Mesendoderm (in vitro differentiated cells): ENCODE measurements at regions not wholly inside any gene's neighbourhood (a gene's known extent, or its start where the extent isn't known, plus 50 kb on each side); places are given as distances from the start of the nearest gene placed in this dataset.

ENCODE experiments used
- DNase-seq: peaks from one replicate; pipeline ENCODE4 v3.0.0; 2013
- H2AK5ac ChIP-seq: 2 replicates; pipeline ENCODE4 v1.6.1; 2013; ENCODE audit warnings: low read length, inconsistent platforms
- H2BK120ac ChIP-seq: 2 replicates; pipeline ENCODE4 v1.6.1; 2013; ENCODE audit warnings: low read depth, mild to moderate bottlenecking, low read length, moderate library complexity, mixed read lengths
- H2BK15ac ChIP-seq: replicated peaks from 2 replicates; pipeline ENCODE4 v1.6.1; 2013; ENCODE audit warnings: low read depth, mild to moderate bottlenecking, moderate library complexity
- H2BK5ac ChIP-seq: 2 replicates; pipeline ENCODE4 v1.6.1; 2013; ENCODE audit warnings: low read length, inconsistent platforms
- H3K18ac ChIP-seq: 2 replicates; pipeline ENCODE4 v1.6.1; 2013; ENCODE audit warnings: mild to moderate bottlenecking, low read length, mixed read lengths
- H3K23ac ChIP-seq: one replicate; pipeline ENCODE4 v1.6.1; 2013; ENCODE audit warnings: low read length
- H3K27ac ChIP-seq: 2 replicates; pipeline ENCODE4 v1.5.1; 2013; ENCODE audit warnings: low read depth, mild to moderate bottlenecking, inconsistent platforms, low read length, moderate library complexity
- H3K27me3 ChIP-seq: 2 replicates; pipeline ENCODE4 v1.6.1; 2013; ENCODE audit warnings: low read length, control low read depth, mild to moderate bottlenecking, inconsistent platforms; ENCODE audit not compliant: insufficient read depth, poor library complexity
- H3K36me3 ChIP-seq: 2 replicates; pipeline ENCODE4 v1.6.1; 2013; ENCODE audit warnings: low read length, inconsistent platforms; ENCODE audit not compliant: control insufficient read depth, insufficient read depth
- H3K4ac ChIP-seq: one replicate; pipeline ENCODE4 v1.6.1; 2013; ENCODE audit warnings: low read depth, mild to moderate bottlenecking, low read length, moderate library complexity
- H3K4me1 ChIP-seq: 2 replicates; pipeline ENCODE4 v1.6.1; 2013; ENCODE audit warnings: low read depth, low read length, inconsistent platforms; ENCODE audit not compliant: control insufficient read depth
- H3K4me2 ChIP-seq: 2 replicates; pipeline ENCODE4 v1.6.1; 2013; ENCODE audit warnings: low read length
- H3K4me3 ChIP-seq: 2 replicates; pipeline ENCODE4 v1.5.1; 2013; ENCODE audit warnings: mild to moderate bottlenecking, low read length
- H3K56ac ChIP-seq: one replicate; pipeline ENCODE4 v1.6.1; 2013; ENCODE audit warnings: low read length
- H3K79me1 ChIP-seq: 2 replicates; pipeline ENCODE4 v1.6.1; 2013; ENCODE audit warnings: low read length, inconsistent platforms
- H3K79me2 ChIP-seq: 2 replicates; pipeline ENCODE4 v1.6.1; 2013; ENCODE audit warnings: mild to moderate bottlenecking, low read length; ENCODE audit not compliant: control insufficient read depth, insufficient read depth
- H3K9ac ChIP-seq: 2 replicates; pipeline ENCODE4 v1.6.1; 2013; ENCODE audit warnings: low read length, inconsistent platforms
- H4K5ac ChIP-seq: one replicate; pipeline ENCODE4 v1.6.1; 2013; ENCODE audit warnings: low read length
- H4K8ac ChIP-seq: one replicate; pipeline ENCODE4 v1.6.1; 2013; ENCODE audit warnings: low read depth, mild to moderate bottlenecking, control low read depth, low read length, moderate library complexity
- WGBS: extraction: QIAGEN DNeasy Blood & Tissue Kit; methylation state at CpG from one replicate; pipeline ENCODE4 v1.1.7; 2013; ENCODE audit warnings: low lambda C conversion rate, missing lambda C conversion rate; ENCODE audit not compliant: insufficient coverage; ENCODE audit errors: extremely low coverage; 5-methylcytosine and 5-hydroxymethylcytosine counted together

DNA sequence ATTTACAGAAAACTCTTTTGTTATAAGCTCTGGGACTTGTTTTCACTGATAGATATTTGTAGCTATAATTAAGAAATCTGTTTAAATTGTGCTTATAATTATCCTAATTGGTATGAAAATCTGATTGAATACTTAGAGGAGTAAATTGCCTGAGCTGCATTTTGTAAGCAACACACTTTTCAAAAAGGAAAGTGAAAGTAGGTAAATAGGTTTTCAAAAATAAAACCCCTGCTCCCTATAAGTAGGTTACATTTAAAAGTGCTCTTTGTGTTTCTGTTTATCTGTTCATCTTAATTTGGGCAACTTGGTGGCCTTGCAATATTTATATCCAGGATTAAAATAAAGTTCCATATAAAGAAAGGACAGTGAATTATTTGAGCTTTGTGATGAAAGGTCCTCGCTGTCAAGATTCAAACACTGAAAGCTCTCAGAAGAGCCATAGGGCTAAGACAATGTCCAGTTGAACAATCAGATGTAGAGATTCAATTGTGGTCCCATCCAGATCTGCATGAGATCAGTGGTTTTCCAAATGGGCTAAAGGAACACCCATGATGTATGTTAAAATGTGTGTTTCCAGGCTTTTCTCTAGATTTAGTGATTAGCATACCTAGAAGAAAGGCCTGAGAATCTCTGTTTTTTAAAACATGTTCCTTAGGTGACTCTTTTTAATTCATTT, 371.6 kb downstream of the RPRM start:
- H4K5ac ChIP-seq: no peak overlapping the region
- H3K36me3 ChIP-seq: no peaks in the 10 kb centered on the region
- H3K79me1 ChIP-seq: no peaks in the 10 kb centered on the region
- H3K18ac ChIP-seq: no peak overlapping the region
- no peak overlapping the region for H3K4me2 ChIP-seq
- no peak overlapping the region for H2AK5ac ChIP-seq
- no CpG with 5 or more reads among the region's 1 CpG for whole genome bisulfite sequencing
- H3K27me3 ChIP-seq: no peaks in the 10 kb centered on the region
- no peak overlapping the region for H2BK5ac ChIP-seq
- no peaks in the 10 kb centered on the region for H3K79me2 ChIP-seq
- H3K23ac ChIP-seq: no peak overlapping the region
- H2BK120ac ChIP-seq: no peak overlapping the region
- H4K8ac ChIP-seq: no peak overlapping the region
- no peak overlapping the region for H3K4me3 ChIP-seq
- DNase-seq: no peak
- H3K56ac ChIP-seq: no peak overlapping the region
- no peak overlapping the region for H3K9ac ChIP-seq
- H3K27ac ChIP-seq: no peak overlapping the region
- no peak overlapping the region for H2BK15ac ChIP-seq
- no peaks in the 10 kb centered on the region for H3K4me1 ChIP-seq
- no peak overlapping the region for H3K4ac ChIP-seq

DNA sequence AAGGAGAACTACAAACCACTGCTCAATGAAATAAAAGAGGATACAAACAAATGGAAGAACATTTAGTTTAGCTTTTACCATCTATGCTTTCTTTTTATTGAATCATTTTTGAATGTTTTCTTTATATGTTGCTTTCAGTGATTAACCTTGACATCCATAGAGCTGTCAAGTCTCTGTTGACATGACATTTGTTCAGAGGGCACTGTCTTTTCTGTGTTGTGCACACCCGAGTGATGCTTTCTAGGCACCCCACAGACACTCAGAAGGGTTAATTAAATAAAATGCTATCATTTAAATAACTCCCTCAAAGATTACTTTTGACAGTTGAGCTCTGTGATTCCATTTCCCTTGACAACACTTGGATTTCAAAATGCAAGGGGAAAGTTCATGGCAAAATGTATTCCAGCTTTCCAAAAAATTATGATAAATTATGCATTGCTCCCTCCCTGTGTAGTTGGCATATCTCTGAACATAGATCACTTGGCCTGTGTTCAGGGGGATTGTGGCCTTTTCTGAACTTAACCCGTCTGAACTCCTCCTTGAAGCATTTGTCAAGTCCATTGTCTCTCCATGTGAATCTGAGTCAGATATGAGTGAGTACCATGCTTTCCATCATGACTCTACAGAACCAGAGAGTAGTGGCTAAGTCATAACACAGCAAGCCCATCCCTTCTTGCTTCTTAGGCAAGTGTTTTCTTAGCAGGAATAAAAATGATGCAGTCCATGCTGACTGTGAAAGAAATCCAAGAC, 372.6 kb downstream of the RPRM start:
- no CpG with 5 or more reads among the region's 2 CpGs for WGBS
- H2BK120ac ChIP-seq: no peak overlapping the region
- H3K9ac ChIP-seq: no peak overlapping the region
- H3K4me1 ChIP-seq: no peaks in the 10 kb centered on the region
- no peak for DNase-seq
- H3K23ac ChIP-seq: no peak overlapping the region
- H3K4me3 ChIP-seq: no peak overlapping the region
- H3K79me2 ChIP-seq: no peaks in the 10 kb centered on the region
- no peak overlapping the region for H3K4ac ChIP-seq
- H2BK5ac ChIP-seq: no peak overlapping the region
- H3K27me3 ChIP-seq: no peaks in the 10 kb centered on the region
- H3K36me3 ChIP-seq: no peaks in the 10 kb centered on the region
- H3K27ac ChIP-seq: no peak overlapping the region
- H4K5ac ChIP-seq: no peak overlapping the region
- H3K56ac ChIP-seq: no peak overlapping the region
- H2AK5ac ChIP-seq: no peak overlapping the region
- H2BK15ac ChIP-seq: no peak overlapping the region
- H3K4me2 ChIP-seq: no peak overlapping the region
- no peak overlapping the region for H4K8ac ChIP-seq
- no peak overlapping the region for H3K18ac ChIP-seq
- no peaks in the 10 kb centered on the region for H3K79me1 ChIP-seq

DNA sequence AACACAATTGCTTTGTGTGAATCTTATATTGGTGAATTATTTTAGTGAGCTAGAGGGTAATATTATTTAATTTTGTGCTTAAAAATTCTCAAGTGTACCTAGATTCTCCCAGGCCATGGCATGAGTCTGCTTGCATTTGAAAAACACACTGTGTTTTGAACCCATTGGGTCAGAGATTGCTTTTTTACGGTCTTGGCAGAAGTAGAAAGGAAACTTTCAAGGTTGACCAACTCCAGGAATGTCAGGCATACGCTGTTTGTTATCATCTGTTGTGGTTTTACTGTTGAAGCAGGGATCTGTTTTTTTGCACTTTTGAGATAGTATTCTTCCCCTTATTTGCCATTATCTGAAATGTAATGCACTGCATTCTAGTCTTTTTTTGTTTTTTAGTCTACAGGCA, 377.4 kb downstream of the RPRM start:
- H2BK5ac ChIP-seq: no peak overlapping the region
- no peak overlapping the region for H2AK5ac ChIP-seq
- H3K56ac ChIP-seq: no peak overlapping the region
- no peaks in the 10 kb centered on the region for H3K4me1 ChIP-seq
- H4K5ac ChIP-seq: no peak overlapping the region
- H3K4me3 ChIP-seq: no peak overlapping the region
- no peak overlapping the region for H2BK15ac ChIP-seq
- H3K4me2 ChIP-seq: no peak overlapping the region
- DNase-seq: peak; percentile 50
- H4K8ac ChIP-seq: no peak overlapping the region
- no peak overlapping the region for H2BK120ac ChIP-seq
- no peaks in the 10 kb centered on the region for H3K79me1 ChIP-seq
- no peak overlapping the region for H3K18ac ChIP-seq
- no peak overlapping the region for H3K27ac ChIP-seq
- no peak overlapping the region for H3K4ac ChIP-seq
- no peak overlapping the region for H3K23ac ChIP-seq
- H3K27me3 ChIP-seq: no peaks in the 10 kb centered on the region
- H3K9ac ChIP-seq: no peak overlapping the region
- no peaks in the 10 kb centered on the region for H3K79me2 ChIP-seq
- H3K36me3 ChIP-seq: no peaks in the 10 kb centered on the region
- no CpG with 5 or more reads among the region's 2 CpGs for WGBS

DNA sequence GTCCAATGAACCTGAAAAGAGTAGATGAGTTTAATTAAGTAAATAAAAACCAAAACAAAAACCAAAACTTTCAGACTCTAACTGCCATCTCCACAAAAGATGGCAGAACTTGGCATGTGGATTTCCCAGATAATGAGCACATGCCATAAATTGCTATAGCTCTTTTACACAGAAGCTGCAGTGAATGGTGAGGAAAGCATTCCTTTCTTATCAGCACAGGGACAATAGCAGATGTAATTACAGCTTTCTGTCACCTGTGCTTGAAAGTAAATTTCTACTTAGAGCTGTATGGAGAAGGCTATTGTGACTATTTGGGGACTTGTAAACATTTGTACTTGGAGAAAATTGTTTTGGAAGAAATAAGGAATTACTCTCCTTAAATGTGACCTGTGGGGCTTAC, 378.4 kb downstream of the RPRM start:
- H3K4me1 ChIP-seq: no peaks in the 10 kb centered on the region
- no peak overlapping the region for H2AK5ac ChIP-seq
- no peak overlapping the region for H3K56ac ChIP-seq
- H4K5ac ChIP-seq: no peak overlapping the region
- H3K27me3 ChIP-seq: no peaks in the 10 kb centered on the region
- no peaks in the 10 kb centered on the region for H3K36me3 ChIP-seq
- H3K9ac ChIP-seq: no peak overlapping the region
- H2BK15ac ChIP-seq: no peak overlapping the region
- H3K4me3 ChIP-seq: no peak overlapping the region
- peak; percentile 86 for DNase-seq
- H3K4ac ChIP-seq: no peak overlapping the region
- no peaks in the 10 kb centered on the region for H3K79me1 ChIP-seq
- no peak overlapping the region for H3K4me2 ChIP-seq
- H3K27ac ChIP-seq: no peak overlapping the region
- no peak overlapping the region for H2BK5ac ChIP-seq
- no peaks in the 10 kb centered on the region for H3K79me2 ChIP-seq
- H4K8ac ChIP-seq: no peak overlapping the region
- H2BK120ac ChIP-seq: no peak overlapping the region
- no peak overlapping the region for H3K18ac ChIP-seq
- H3K23ac ChIP-seq: no peak overlapping the region

DNA sequence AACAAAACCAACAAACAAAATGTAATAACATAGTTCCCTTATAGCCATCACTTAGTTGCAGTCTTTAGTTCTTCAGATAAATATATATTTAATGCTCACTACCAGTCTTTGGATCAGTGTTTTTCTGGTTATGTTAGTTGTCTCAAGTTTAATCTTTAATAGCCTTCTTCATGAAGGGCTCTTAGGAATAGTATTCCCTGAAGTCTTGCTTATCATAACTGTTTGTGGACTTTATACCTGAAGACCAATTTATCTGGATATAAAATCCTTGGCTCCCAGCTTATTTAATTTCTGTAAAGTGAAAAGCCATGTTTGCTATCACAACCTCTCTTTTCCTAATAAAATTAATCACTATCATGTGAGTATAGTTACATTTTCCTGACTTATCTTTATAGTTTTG, 379.7 kb downstream of the ARL6IP6 start:
- Histone ChIP-seq H3K79me1 (no peaks in the 10 kb centered on the region), H4K8ac (no peak overlapping the region), H3K4me2 (no peak overlapping the region), H2BK5ac (no peak overlapping the region), H3K56ac (no peak overlapping the region), H3K4me3 (no peak overlapping the region), H3K9ac (no peak overlapping the region), H2BK120ac (no peak overlapping the region), H2AK5ac (no peak overlapping the region), H3K36me3 (no peaks in the 10 kb centered on the region), H3K18ac (no peak overlapping the region), H3K79me2 (no peaks in the 10 kb centered on the region), H2BK15ac (no peak overlapping the region), H3K27me3 (no peaks in the 10 kb centered on the region), H3K23ac (no peak overlapping the region), H3K27ac (no peak overlapping the region), H3K4me1 (no peaks in the 10 kb centered on the region), H3K4ac (no peak overlapping the region), H4K5ac (no peak overlapping the region)
- no peak for DNase-seq

DNA sequence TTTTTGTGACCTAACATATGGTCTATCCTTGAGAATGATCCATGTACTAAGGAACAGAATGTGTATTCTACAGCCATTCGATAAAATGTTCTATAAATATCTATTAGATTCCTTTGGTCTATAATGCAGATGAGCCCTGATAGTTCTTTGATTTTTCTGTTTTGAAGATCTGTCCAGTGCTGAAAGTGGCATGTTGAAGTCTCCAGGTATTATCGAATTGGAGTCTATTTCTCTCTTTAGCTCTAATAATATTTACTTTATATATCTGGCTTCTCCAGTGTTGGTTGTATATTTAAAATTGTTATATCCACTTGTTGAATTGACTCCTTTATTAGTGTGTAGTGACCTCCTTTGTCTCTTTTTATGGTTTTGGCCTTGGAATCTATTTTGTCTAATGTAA, 377.9 kb downstream of the ARL6IP6 start:
- H3K18ac ChIP-seq: no peak overlapping the region
- no peak overlapping the region for H2BK5ac ChIP-seq
- H3K4me2 ChIP-seq: no peak overlapping the region
- H2BK15ac ChIP-seq: no peak overlapping the region
- no peak overlapping the region for H3K27ac ChIP-seq
- H3K9ac ChIP-seq: no peak overlapping the region
- H2BK120ac ChIP-seq: no peak overlapping the region
- H3K27me3 ChIP-seq: no peaks in the 10 kb centered on the region
- DNase-seq: no peak
- no peaks in the 10 kb centered on the region for H3K79me2 ChIP-seq
- no peak overlapping the region for H3K4ac ChIP-seq
- H3K23ac ChIP-seq: no peak overlapping the region
- no peak overlapping the region for H4K8ac ChIP-seq
- H3K79me1 ChIP-seq: no peaks in the 10 kb centered on the region
- H4K5ac ChIP-seq: no peak overlapping the region
- H2AK5ac ChIP-seq: no peak overlapping the region
- H3K56ac ChIP-seq: no peak overlapping the region
- no peaks in the 10 kb centered on the region for H3K36me3 ChIP-seq
- no CpG with 5 or more reads among the region's 2 CpGs for WGBS
- H3K4me3 ChIP-seq: no peak overlapping the region
- no peaks in the 10 kb centered on the region for H3K4me1 ChIP-seq
